ENCODE measurements at regions not wholly inside any gene's neighbourhood (a gene's known extent, or its start where the extent isn't known, plus 50 kb on each side); places are given as distances from the start of the nearest gene placed in this dataset.

GRCh38 chr2:207324001-207324400, 158.3 kb upstream of the KLF7 start:
- DNase-seq, result peak in 1 of 3 donors; percentile 15
- Histone ChIP-seq H3K79me2 (ENCODE audit: insufficient read depth, low read length) (no peaks in the 10 kb centered on the region), H3K27me3 (ENCODE audit: control insufficient read depth in 2 of 2, insufficient read depth in 2 of 2, low read length in 2 of 2) (no peaks in the 10 kb centered on the region), H3K4me3 (replicated peaks in 1 of 3; ENCODE audit: low read depth in 2 of 3, low read length in 3 of 3) (no peak overlapping the region), H3K27ac (ENCODE audit: low read depth in 1 of 2, low read length in 2 of 2) (no peak overlapping the region), H3K4me2 (replicated peaks; ENCODE audit: extremely low read depth, low read length, poor library complexity, severe bottlenecking) (no peak overlapping the region), H3K9me3 (replicated peaks in 1 of 2; ENCODE audit: control insufficient read depth in 1 of 2, insufficient read depth in 1 of 2, low read length in 2 of 2) (no peaks in the 10 kb centered on the region), H3K4me1 (ENCODE audit: control insufficient read depth in 1 of 2, insufficient read depth in 2 of 2, low read length in 2 of 2) (peaks cover 13 to 18% of the 10 kb centered on the region in 2 donors), H4K20me1 (ENCODE audit: insufficient read depth, low read length) (no peaks in the 10 kb centered on the region), H3K36me3 (replicated peaks in 1 of 2; ENCODE audit: control insufficient read depth in 1 of 2, insufficient read depth in 2 of 2, low read length in 2 of 2) (no peaks in the 10 kb centered on the region), H2AFZ (ENCODE audit: insufficient read depth, low read depth, low read length, poor library complexity, severe bottlenecking) (no peak overlapping the region), H3K9ac (ENCODE audit: insufficient read depth, low read length, poor library complexity, severe bottlenecking) (no peak overlapping the region)
- WGBS (ENCODE audit: insufficient coverage), result 100% methylated on average over 1 of the region's 1 CpG
- TF ChIP-seq CTCF (IDR thresholded peaks at IDR 0.05), result no peak
- H3K27me3 Mint-ChIP-seq (ENCODE audit: low read depth in 3 of 3), result peaks cover 2 to 9% (median 2%) of the 10 kb centered on the region in 3 donors
- H3K27ac Mint-ChIP-seq, result no peak overlapping the region
- H3K4me3 Mint-ChIP-seq, result no peak overlapping the region
- H3K36me3 Mint-ChIP-seq, result peaks cover 0 to 2% of the 10 kb centered on the region in 2 donors
- H3K4me1 Mint-ChIP-seq, result peaks cover 25% of the 10 kb centered on the region
- peaks cover 0 to 2% (median 0%) of the 10 kb centered on the region in 7 donors for H3K9me3 Mint-ChIP-seq
- intact Hi-C loops (cut with micrococcal nuclease), result no loop called here

GRCh38 chr2:207327513-207327912, 161.8 kb upstream of the KLF7 start:
- no peak overlapping the region for H2AFZ ChIP-seq (ENCODE audit: insufficient read depth, low read depth, low read length, poor library complexity, severe bottlenecking)
- H3K4me2 ChIP-seq (replicated peaks; ENCODE audit: extremely low read depth, low read length, poor library complexity, severe bottlenecking), result no peak overlapping the region
- no CpG with 5 or more reads among the region's 1 CpG for WGBS (ENCODE audit: insufficient coverage)

More at GRCh38 chr2:207327513-207327912, 161.8 kb upstream of the KLF7 start:
- no peak for DNase-seq
- H3K4me1 Mint-ChIP-seq, result peaks cover 18% of the 10 kb centered on the region
- Histone ChIP-seq H3K4me3 (replicated peaks in 1 of 3; ENCODE audit: low read depth in 2 of 3, low read length in 3 of 3) (no peak overlapping the region), H4K20me1 (ENCODE audit: insufficient read depth, low read length) (no peaks in the 10 kb centered on the region), H3K9ac (ENCODE audit: insufficient read depth, low read length, poor library complexity, severe bottlenecking) (no peak overlapping the region), H3K27me3 (ENCODE audit: control insufficient read depth in 2 of 2, insufficient read depth in 2 of 2, low read length in 2 of 2) (no peaks in the 10 kb centered on the region), H3K36me3 (replicated peaks in 1 of 2; ENCODE audit: control insufficient read depth in 1 of 2, insufficient read depth in 2 of 2, low read length in 2 of 2) (no peaks in the 10 kb centered on the region), H3K27ac (ENCODE audit: low read depth in 1 of 2, low read length in 2 of 2) (no peak overlapping the region), H3K4me1 (ENCODE audit: control insufficient read depth in 1 of 2, insufficient read depth in 2 of 2, low read length in 2 of 2) (peaks cover 11 to 13% of the 10 kb centered on the region in 2 donors), H3K79me2 (ENCODE audit: insufficient read depth, low read length) (no peaks in the 10 kb centered on the region), H3K9me3 (replicated peaks in 1 of 2; ENCODE audit: control insufficient read depth in 1 of 2, insufficient read depth in 1 of 2, low read length in 2 of 2) (no peaks in the 10 kb centered on the region)
- no peak for TF ChIP-seq CTCF (IDR thresholded peaks at IDR 0.05)
- H3K9me3 Mint-ChIP-seq, result no peaks in the 10 kb centered on the region
- no peaks in the 10 kb centered on the region for H3K36me3 Mint-ChIP-seq
- no peak overlapping the region for H3K27ac Mint-ChIP-seq
- peaks cover under 1 to 4% (median 2%) of the 10 kb centered on the region in 3 donors for H3K27me3 Mint-ChIP-seq (ENCODE audit: low read depth in 3 of 3)
- intact Hi-C loops (cut with micrococcal nuclease), result no loop called here
- no peak overlapping the region for H3K4me3 Mint-ChIP-seq
